ENCODE measurements at regions not wholly inside any gene's neighbourhood (a gene's known extent, or its start where the extent isn't known, plus 50 kb on each side); places are given as distances from the start of the nearest gene placed in this dataset.

DNA sequence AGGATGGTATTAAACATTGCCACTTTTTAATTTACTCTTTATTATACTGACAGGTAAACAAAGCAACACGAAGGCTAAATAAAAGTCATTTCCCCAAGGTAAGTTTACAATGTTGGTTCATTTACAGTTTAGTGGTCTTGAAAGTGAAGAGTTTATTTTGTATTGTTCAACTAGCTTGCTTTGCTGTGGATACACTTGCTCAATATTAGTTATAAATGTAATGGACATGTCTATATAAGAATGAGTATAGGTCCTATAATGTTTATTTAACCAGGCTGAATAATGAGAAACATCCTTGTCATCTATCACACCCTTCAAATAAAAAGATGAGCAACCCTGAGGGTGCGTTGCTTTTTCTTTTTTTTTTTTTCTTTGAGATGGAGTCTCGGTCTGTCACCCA, 1129.4 kb downstream of the TSN start:
- Mint-ChIP-seq H3K9me3 (ENCODE audit: low read depth) (no peaks in the 10 kb centered on the region), H3K4me3 (ENCODE audit: low read depth) (no peak overlapping the region), H3K27ac (no peak overlapping the region), H3K27me3 (no peaks in the 10 kb centered on the region), H3K36me3 (ENCODE audit: insufficient read depth) (no peaks in the 10 kb centered on the region), H3K4me1 (ENCODE audit: low read depth) (peaks cover under 1% of the 10 kb centered on the region)
- TF ChIP-seq, protein P1, sequence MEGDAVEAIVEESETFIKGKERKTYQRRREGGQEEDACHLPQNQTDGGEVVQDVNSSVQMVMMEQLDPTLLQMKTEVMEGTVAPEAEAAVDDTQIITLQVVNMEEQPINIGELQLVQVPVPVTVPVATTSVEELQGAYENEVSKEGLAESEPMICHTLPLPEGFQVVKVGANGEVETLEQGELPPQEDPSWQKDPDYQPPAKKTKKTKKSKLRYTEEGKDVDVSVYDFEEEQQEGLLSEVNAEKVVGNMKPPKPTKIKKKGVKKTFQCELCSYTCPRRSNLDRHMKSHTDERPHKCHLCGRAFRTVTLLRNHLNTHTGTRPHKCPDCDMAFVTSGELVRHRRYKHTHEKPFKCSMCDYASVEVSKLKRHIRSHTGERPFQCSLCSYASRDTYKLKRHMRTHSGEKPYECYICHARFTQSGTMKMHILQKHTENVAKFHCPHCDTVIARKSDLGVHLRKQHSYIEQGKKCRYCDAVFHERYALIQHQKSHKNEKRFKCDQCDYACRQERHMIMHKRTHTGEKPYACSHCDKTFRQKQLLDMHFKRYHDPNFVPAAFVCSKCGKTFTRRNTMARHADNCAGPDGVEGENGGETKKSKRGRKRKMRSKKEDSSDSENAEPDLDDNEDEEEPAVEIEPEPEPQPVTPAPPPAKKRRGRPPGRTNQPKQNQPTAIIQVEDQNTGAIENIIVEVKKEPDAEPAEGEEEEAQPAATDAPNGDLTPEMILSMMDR (IDR thresholded peaks at IDR 0.05; ENCODE audit: unreplicated experiment): no peak
- DNase-seq (ENCODE audit: low spot score, unreplicated experiment): no peak

DNA sequence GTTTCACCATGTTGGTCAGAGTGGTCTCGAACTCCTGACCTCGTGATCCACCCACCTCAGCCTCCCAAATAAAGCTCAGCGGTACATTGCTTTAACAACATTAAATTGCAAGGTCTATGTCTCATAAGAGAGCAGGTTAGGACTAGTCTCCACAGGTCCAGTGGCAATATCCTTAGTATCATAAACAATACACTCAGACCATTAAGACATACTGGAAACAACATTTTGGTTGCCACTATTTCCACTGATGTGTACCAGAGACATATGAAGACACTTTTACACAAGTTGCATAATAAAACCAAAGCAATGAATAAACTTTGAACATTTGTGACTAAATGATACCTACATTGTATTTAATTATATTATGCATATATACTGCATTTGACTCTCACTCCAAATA, 1130.0 kb downstream of the TSN start:
- peaks cover 5% of the 10 kb centered on the region for H3K4me1 Mint-ChIP-seq (ENCODE audit: low read depth)
- DNase-seq (ENCODE audit: low spot score, unreplicated experiment): no peak
- H3K27ac Mint-ChIP-seq: no peak overlapping the region
- H3K36me3 Mint-ChIP-seq (ENCODE audit: insufficient read depth): no peaks in the 10 kb centered on the region
- TF ChIP-seq, protein P1 (IDR thresholded peaks at IDR 0.05; ENCODE audit: unreplicated experiment): no peak
- no peaks in the 10 kb centered on the region for H3K9me3 Mint-ChIP-seq (ENCODE audit: low read depth)
- no peaks in the 10 kb centered on the region for H3K27me3 Mint-ChIP-seq
- no peak overlapping the region for H3K4me3 Mint-ChIP-seq (ENCODE audit: low read depth)

DNA sequence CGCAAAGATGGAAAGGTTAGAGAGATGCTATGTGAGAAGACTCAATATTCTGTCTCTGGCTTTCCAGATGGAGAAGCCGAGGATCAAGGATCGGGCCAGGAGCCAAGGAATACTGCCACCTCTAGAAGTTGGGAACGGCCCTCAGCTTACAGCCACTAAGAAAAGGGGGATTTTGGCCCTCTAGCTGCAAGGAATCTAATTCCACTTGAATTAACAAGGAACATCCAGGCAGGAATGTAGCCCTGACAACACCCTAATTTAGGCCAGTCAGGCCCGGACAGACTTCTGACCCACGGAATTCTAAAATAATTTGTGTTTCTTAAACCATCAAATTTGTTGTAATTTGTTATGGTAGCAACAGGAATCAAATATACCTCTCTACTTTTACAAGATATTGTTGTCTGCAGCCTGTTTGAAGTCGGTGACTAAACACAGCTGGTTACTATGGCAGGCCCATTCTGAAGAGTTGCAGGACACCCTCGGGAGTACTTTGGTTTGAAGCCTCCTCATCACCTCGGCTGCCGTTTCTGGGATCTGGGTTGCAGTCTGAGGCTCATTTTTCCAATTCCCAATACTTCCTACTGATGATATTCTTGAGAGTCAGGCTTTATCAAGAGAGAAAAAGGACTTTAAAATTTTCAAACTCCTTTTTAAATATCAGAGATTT, 1131.2 kb downstream of the TSN start:
- H3K4me1 Mint-ChIP-seq (ENCODE audit: low read depth): peaks cover 5% of the 10 kb centered on the region
- no peak overlapping the region for H3K27ac Mint-ChIP-seq
- H3K36me3 Mint-ChIP-seq (ENCODE audit: insufficient read depth): no peaks in the 10 kb centered on the region
- no peak for DNase-seq (ENCODE audit: low spot score, unreplicated experiment)
- no peaks in the 10 kb centered on the region for H3K9me3 Mint-ChIP-seq (ENCODE audit: low read depth)
- TF ChIP-seq, protein P1 (IDR thresholded peaks at IDR 0.05; ENCODE audit: unreplicated experiment): no peak
- H3K27me3 Mint-ChIP-seq: no peaks in the 10 kb centered on the region
- H3K4me3 Mint-ChIP-seq (ENCODE audit: low read depth): no peak overlapping the region

DNA sequence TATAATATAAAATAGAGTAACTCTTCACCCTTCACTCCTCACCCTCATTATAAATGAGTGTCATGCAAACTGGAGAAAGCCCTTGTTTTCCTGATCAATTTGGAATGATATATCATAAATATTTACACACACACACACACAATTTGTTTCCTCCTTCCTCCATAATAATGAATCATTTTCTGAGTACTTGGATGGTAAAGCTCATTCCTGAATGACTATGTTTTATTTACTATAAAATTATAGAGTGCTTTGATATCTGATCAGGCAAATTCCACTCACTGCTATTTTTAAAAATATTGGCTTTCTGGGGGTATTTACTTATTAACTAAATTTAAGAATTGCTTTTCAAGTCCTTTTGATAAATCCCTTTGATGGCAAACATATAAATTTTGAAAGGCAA, 1125.5 kb upstream of the CNTNAP5 start:
- no peak overlapping the region for H3K27ac Mint-ChIP-seq
- no peak for DNase-seq (ENCODE audit: low spot score, unreplicated experiment)
- H3K36me3 Mint-ChIP-seq (ENCODE audit: insufficient read depth): no peaks in the 10 kb centered on the region
- no peaks in the 10 kb centered on the region for H3K27me3 Mint-ChIP-seq
- H3K4me3 Mint-ChIP-seq (ENCODE audit: low read depth): no peak overlapping the region
- no peaks in the 10 kb centered on the region for H3K4me1 Mint-ChIP-seq (ENCODE audit: low read depth)
- no peaks in the 10 kb centered on the region for H3K9me3 Mint-ChIP-seq (ENCODE audit: low read depth)
- TF ChIP-seq, protein P1 (IDR thresholded peaks at IDR 0.05; ENCODE audit: unreplicated experiment): no peak

DNA sequence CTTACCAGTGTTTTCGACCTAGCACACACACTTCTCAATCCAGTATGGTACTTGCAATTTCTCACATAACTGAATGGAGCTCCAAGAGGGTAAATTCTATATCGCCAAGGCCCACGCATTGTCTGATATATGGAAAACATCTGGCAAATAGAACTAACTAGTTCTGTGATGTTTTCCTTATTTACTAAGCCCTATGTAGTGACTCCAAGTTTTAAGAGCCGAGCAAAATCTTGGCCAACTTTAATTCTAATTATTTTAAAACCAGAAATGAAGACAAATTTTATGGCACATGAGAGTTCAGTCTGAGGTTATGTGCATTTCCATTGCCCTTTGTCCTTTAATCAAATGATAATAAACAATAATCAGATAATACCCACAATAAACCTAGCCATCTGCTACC, 1119.7 kb upstream of the CNTNAP5 start:
- TF ChIP-seq, protein P1 (IDR thresholded peaks at IDR 0.05; ENCODE audit: unreplicated experiment): no peak
- H3K27me3 Mint-ChIP-seq: no peaks in the 10 kb centered on the region
- no peaks in the 10 kb centered on the region for H3K4me1 Mint-ChIP-seq (ENCODE audit: low read depth)
- H3K4me3 Mint-ChIP-seq (ENCODE audit: low read depth): no peak overlapping the region
- H3K9me3 Mint-ChIP-seq (ENCODE audit: low read depth): no peaks in the 10 kb centered on the region
- no peak for DNase-seq (ENCODE audit: low spot score, unreplicated experiment)
- H3K27ac Mint-ChIP-seq: no peak overlapping the region
- H3K36me3 Mint-ChIP-seq (ENCODE audit: insufficient read depth): no peaks in the 10 kb centered on the region
